HCT116 (cell line): ENCODE measurements at regions not wholly inside any gene's neighbourhood (a gene's known extent, or its start where the extent isn't known, plus 50 kb on each side); places are given as distances from the start of the nearest gene placed in this dataset.

Experiments used
- ATAC-seq: fragments of 200-7000 bp; cut with Tn5 transposase; 2 replicates; pipeline ENCODE4 v1.9.1; 2020; ENCODE audit warnings: mild to moderate bottlenecking, moderate library complexity
- BruUV-seq: library from RNA; stranded (reverse); fragments of 400-500 nt; replicated peaks from 2 replicates; lab custom pipeline; 2021; lab: Mats Ljungman, UMichigan
- CTCF ChIA-PET: fragments of 300-600 bp; sonication (Branson Sonifier 250); formaldehyde crosslinking; loops from one replicate; lab custom pipeline; 2021; ENCODE audit warnings: antibody characterized with exemption; lab: Charles Lee
- POLR2A ChIA-PET: fragments of 300-600, 350-600 bp; sonication (Branson Sonifier 250); formaldehyde crosslinking; loops from one replicate; lab custom pipeline; 2021; ENCODE audit warnings: antibody characterized with exemption; lab: Charles Lee
- RAD21 ChIA-PET, 2 experiments: fragments of 300-600 bp; sonication (Branson Sonifier 250); formaldehyde crosslinking; loops; one replicate each; lab custom pipeline; 2023; ENCODE audit warnings: low total read pairs in 2 of 2; ENCODE audit not compliant: uncharacterized antibody in 2 of 2, unreplicated experiment in 2 of 2, low non-redundant PET in 1 of 2; lab: Charles Lee
- DNase-seq: peaks from one replicate; pipeline ENCODE4 v3.0.0-alpha.2; 2010; ENCODE audit warnings: low read depth, low spot score
- H2AFZ ChIP-seq: fragments of 200-600 bp; shearing (Covaris generic), sonication (generic); 2 replicates; pipeline ENCODE4 v1.6.1; 2017; ENCODE audit warnings: low read depth, mixed run types, mixed read lengths, antibody characterized with exemption, low read length; ENCODE audit not compliant: poor library complexity, severe bottlenecking
- H3K27ac ChIP-seq: 2 replicates; pipeline ENCODE4 v1.5.1; 2012; ENCODE audit warnings: low read depth, low read length
- H3K27me3 ChIP-seq: fragments of 200-600 bp; sonication (generic); 2 replicates; pipeline ENCODE4 v1.6.1; 2016; ENCODE audit warnings: mixed run types, low read length, mixed read lengths; ENCODE audit not compliant: insufficient read depth
- H3K36me3 ChIP-seq, 2 experiments: fragments of 200-500 bp in 1 of 2; fragments of 200-600 bp in 1 of 2; sonication (Bioruptor generic) in 1 of 2; sonication (generic) in 1 of 2; 2 replicates each; pipeline versions ENCODE4 v1.5.1 to v1.6.1; 2014 to 2016; ENCODE audit warnings: low read length in 2 of 2, inconsistent platforms in 1 of 2, mixed read lengths in 1 of 2, mixed run types in 1 of 2; ENCODE audit not compliant: insufficient read depth in 2 of 2, control insufficient read depth in 1 of 2
- H3K4me1 ChIP-seq, 2 experiments: fragments of 200-600 bp in 1 of 2; sonication (generic) in 1 of 2; 2 replicates each; pipeline versions ENCODE4 v1.5.1 to v1.6.1; 2012 to 2017; ENCODE audit warnings: low read length in 2 of 2, inconsistent platforms in 1 of 2, mild to moderate bottlenecking in 1 of 2, mixed read lengths in 1 of 2, mixed run types in 1 of 2, moderate library complexity in 1 of 2; ENCODE audit not compliant: insufficient read depth in 2 of 2, control insufficient read depth in 1 of 2
- H3K4me2 ChIP-seq: fragments of 200-600 bp; sonication (generic); 2 replicates; pipeline ENCODE4 v1.6.1; 2017; ENCODE audit warnings: mixed run types, low read length, mixed read lengths
- H3K4me3 ChIP-seq, 2 experiments: fragments of 200-600 bp in 1 of 2; sonication (generic) in 1 of 2; replicated peaks in 1 of 2; 2 replicates each; pipeline ENCODE4 v1.5.1; 2011 to 2016; ENCODE audit warnings: low read length in 2 of 2, control low read depth in 1 of 2, low read depth in 1 of 2, mild to moderate bottlenecking in 1 of 2, mixed read lengths in 1 of 2, mixed run types in 1 of 2
- H3K79me2 ChIP-seq: fragments of 200-600 bp; sonication (generic); 2 replicates; pipeline ENCODE4 v1.6.1; 2017; ENCODE audit warnings: mild to moderate bottlenecking, mixed run types, low read length, moderate library complexity, mixed read lengths; ENCODE audit not compliant: insufficient read depth
- H3K9ac ChIP-seq: fragments of 200-600 bp; sonication (generic); 2 replicates; pipeline ENCODE4 v1.6.1; 2016; ENCODE audit warnings: low read length, mixed read lengths
- H3K9me2 ChIP-seq: fragments of 200-600 bp; sonication (generic), shearing (Covaris generic); 2 replicates; pipeline ENCODE4 v1.6.1; 2017; ENCODE audit warnings: mixed run types, mild to moderate bottlenecking, moderate library complexity; ENCODE audit not compliant: insufficient read depth
- H3K9me3 ChIP-seq, 2 experiments: fragments of 200-500 bp in 1 of 2; fragments of 200-600 bp in 1 of 2; sonication (Bioruptor generic) in 1 of 2; sonication (generic) in 1 of 2; 2 replicates each; pipeline ENCODE4 v1.6.1; 2014 to 2017; ENCODE audit warnings: low read length in 2 of 2, mixed read lengths in 2 of 2, inconsistent platforms in 1 of 2, low read depth in 1 of 2, mild to moderate bottlenecking in 1 of 2, mixed run types in 1 of 2, moderate library complexity in 1 of 2; ENCODE audit not compliant: control insufficient read depth in 1 of 2, insufficient read depth in 1 of 2
- H4K20me1 ChIP-seq: fragments of 200-600 bp; sonication (generic), shearing (Covaris generic); 2 replicates; pipeline ENCODE4 v1.6.1; 2017; ENCODE audit warnings: mixed run types, mild to moderate bottlenecking, moderate library complexity; ENCODE audit not compliant: insufficient read depth
- CBX3 ChIP-seq: IDR thresholded peaks from 2 replicates; pipeline ENCODE4 v1.6.1; 2012; ENCODE audit warnings: low read depth
- CEBPB ChIP-seq: IDR thresholded peaks from 2 replicates; pipeline ENCODE4 v1.6.1; 2012; ENCODE audit warnings: low read depth
- EGR1 ChIP-seq: IDR thresholded peaks from 2 replicates; pipeline ENCODE4 v1.6.1; 2012; ENCODE audit warnings: low read depth
- ELF1 ChIP-seq: IDR thresholded peaks from 2 replicates; pipeline ENCODE4 v1.6.1; 2012; ENCODE audit warnings: low read depth, borderline replicate concordance
- EZH2 ChIP-seq: fragments of 200-600 bp; sonication (generic); IDR thresholded peaks from 2 replicates; pipeline ENCODE4 v1.6.1; 2017; ENCODE audit warnings: antibody characterized with exemption, mixed run types
- EZH2phosphoT487 ChIP-seq: fragments of 200-600 bp; IDR thresholded peaks from 2 replicates; pipeline ENCODE4 v1.6.1; 2018; ENCODE audit warnings: antibody characterized with exemption, borderline replicate concordance
- FOSL1 ChIP-seq: IDR thresholded peaks from 2 replicates; pipeline ENCODE4 v1.6.1; 2012; ENCODE audit warnings: low read depth
- JUND ChIP-seq: IDR thresholded peaks from 2 replicates; pipeline ENCODE4 v1.6.1; 2012
- POLR2A ChIP-seq: IDR thresholded peaks from 2 replicates; pipeline ENCODE4 v1.7.0; 2011; ENCODE audit warnings: borderline replicate concordance; ENCODE audit not compliant: insufficient read depth, insufficient read length; ENCODE audit errors: extremely low read depth
- POLR2AphosphoS5 ChIP-seq: IDR thresholded peaks from 2 replicates; pipeline ENCODE4 v1.6.1; 2011; ENCODE audit warnings: mild to moderate bottlenecking, low read depth, low read length, moderate library complexity
- RAD21 ChIP-seq: IDR thresholded peaks from 2 replicates; pipeline ENCODE4 v1.6.1; 2012; ENCODE audit warnings: low read depth, mild to moderate bottlenecking
- SIN3A ChIP-seq: IDR thresholded peaks from 2 replicates; pipeline ENCODE4 v1.6.1; 2012; ENCODE audit warnings: low read depth
- SP1 ChIP-seq: IDR thresholded peaks from 2 replicates; pipeline ENCODE4 v1.6.1; 2012; ENCODE audit warnings: low read depth
- YY1 ChIP-seq: IDR thresholded peaks from 2 replicates; pipeline ENCODE4 v1.6.1; 2011; ENCODE audit warnings: low read length, low read depth, moderate library complexity, mild to moderate bottlenecking; ENCODE audit not compliant: insufficient replicate concordance; ENCODE audit errors: extremely low read depth
- ZFX ChIP-seq: fragments of 450-650 bp; IDR thresholded peaks from 2 replicates; pipeline ENCODE4 v1.6.1; 2017
- intact Hi-C: fragments of 100-400 bp; cut with micrococcal nuclease; formaldehyde crosslinking; loops from 2 replicates; pipeline ENCODE4 v1.10.0; 2022
- TF ChIP-seq, protein P1 (sequence below): IDR thresholded peaks from 2 replicates; pipeline ENCODE4 v1.6.1; 2011; ENCODE audit warnings: mild to moderate bottlenecking, low read length, moderate library complexity; ENCODE audit not compliant: insufficient replicate concordance; ENCODE audit errors: extremely low read depth
- TF ChIP-seq, protein P2 (sequence below), 3 experiments: fragments of 200-600 bp in 1 of 3; sonication (generic) in 1 of 3; IDR thresholded peaks in 2 of 3; conservative IDR thresholded peaks in 1 of 3; 2 replicates each; pipeline ENCODE4 v1.5.1; 2012 to 2017; ENCODE audit warnings: low read depth in 2 of 3, low read length in 2 of 3, antibody characterized with exemption in 1 of 3, borderline replicate concordance in 1 of 3, control low read depth in 1 of 3, mild to moderate bottlenecking in 1 of 3, mixed read lengths in 1 of 3, mixed run types in 1 of 3, moderate library complexity in 1 of 3; ENCODE audit not compliant: insufficient read depth in 1 of 3
- TF ChIP-seq, protein P3 (sequence below): IDR thresholded peaks from 2 replicates; pipeline ENCODE4 v1.6.1; 2012
- TF ChIP-seq, protein P4 (sequence below): IDR thresholded peaks from 2 replicates; pipeline ENCODE4 v1.6.1; 2012
- TF ChIP-seq, protein P5 (sequence below): IDR thresholded peaks from 2 replicates; pipeline ENCODE4 v1.6.1; 2012; ENCODE audit warnings: low read depth

DNA sequence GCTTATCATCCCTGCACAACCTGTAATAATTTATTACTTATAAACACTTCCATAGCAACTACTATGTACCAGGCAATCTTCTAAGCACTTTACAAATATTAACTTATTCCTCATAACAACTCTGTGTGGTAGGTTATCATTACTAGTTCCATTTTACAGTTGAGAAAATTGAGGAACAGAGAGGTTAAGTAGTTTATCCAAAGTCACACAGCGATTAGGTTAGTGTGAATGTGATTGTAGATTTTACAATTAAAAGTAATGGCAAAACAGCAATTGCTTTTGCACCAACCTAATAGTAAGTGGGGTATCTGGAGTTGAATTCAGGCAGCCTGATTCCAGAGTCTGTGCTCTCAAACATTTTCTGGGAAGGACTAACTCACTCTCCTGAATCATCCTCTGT lies 348.9 kb downstream of the NKX6-1 start:
- Histone ChIP-seq H3K9me2 (no peaks in the 10 kb centered on the region), H3K27me3 (no peaks in the 10 kb centered on the region), H4K20me1 (no peaks in the 10 kb centered on the region), H3K9me3 (no peaks in the 10 kb centered on the region), H3K4me3 (no peak overlapping the region), H3K9ac (no peak overlapping the region), H2AFZ (no peak overlapping the region), H3K36me3 (no peaks in the 10 kb centered on the region), H3K4me2 (no peak overlapping the region), H3K79me2 (no peaks in the 10 kb centered on the region), H3K27ac (no peak overlapping the region), H3K4me1 (no peaks in the 10 kb centered on the region)
- CTCF ChIA-PET = no interaction called here
- intact Hi-C loops = loop anchor here (10.0 kb wide), 1 partner anchor 355 kb away; no protein-coding TSS in a partner anchor
- no TSS peak for BruUV-seq
- no peak for ATAC-seq
- no peak for DNase-seq
- POLR2A ChIA-PET = no interaction called here
- TF ChIP-seq, protein P1, sequence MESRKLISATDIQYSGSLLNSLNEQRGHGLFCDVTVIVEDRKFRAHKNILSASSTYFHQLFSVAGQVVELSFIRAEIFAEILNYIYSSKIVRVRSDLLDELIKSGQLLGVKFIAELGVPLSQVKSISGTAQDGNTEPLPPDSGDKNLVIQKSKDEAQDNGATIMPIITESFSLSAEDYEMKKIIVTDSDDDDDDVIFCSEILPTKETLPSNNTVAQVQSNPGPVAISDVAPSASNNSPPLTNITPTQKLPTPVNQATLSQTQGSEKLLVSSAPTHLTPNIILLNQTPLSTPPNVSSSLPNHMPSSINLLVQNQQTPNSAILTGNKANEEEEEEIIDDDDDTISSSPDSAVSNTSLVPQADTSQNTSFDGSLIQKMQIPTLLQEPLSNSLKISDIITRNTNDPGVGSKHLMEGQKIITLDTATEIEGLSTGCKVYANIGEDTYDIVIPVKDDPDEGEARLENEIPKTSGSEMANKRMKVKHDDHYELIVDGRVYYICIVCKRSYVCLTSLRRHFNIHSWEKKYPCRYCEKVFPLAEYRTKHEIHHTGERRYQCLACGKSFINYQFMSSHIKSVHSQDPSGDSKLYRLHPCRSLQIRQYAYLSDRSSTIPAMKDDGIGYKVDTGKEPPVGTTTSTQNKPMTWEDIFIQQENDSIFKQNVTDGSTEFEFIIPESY = no peak
- no peak for TF ChIP-seq CEBPB
- no peak for TF ChIP-seq EZH2
- TF ChIP-seq, protein P2, sequence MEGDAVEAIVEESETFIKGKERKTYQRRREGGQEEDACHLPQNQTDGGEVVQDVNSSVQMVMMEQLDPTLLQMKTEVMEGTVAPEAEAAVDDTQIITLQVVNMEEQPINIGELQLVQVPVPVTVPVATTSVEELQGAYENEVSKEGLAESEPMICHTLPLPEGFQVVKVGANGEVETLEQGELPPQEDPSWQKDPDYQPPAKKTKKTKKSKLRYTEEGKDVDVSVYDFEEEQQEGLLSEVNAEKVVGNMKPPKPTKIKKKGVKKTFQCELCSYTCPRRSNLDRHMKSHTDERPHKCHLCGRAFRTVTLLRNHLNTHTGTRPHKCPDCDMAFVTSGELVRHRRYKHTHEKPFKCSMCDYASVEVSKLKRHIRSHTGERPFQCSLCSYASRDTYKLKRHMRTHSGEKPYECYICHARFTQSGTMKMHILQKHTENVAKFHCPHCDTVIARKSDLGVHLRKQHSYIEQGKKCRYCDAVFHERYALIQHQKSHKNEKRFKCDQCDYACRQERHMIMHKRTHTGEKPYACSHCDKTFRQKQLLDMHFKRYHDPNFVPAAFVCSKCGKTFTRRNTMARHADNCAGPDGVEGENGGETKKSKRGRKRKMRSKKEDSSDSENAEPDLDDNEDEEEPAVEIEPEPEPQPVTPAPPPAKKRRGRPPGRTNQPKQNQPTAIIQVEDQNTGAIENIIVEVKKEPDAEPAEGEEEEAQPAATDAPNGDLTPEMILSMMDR (IDR thresholded peaks at IDR 0.05 in 2 of 3, conservative IDR thresholded peaks at IDR 0.05 in 1 of 3; ENCODE audit: borderline replicate concordance in 1 of 3, insufficient read depth in 1 of 3, low read depth in 2 of 3, low read length in 2 of 3) = no peak
- no peak for TF ChIP-seq FOSL1
- no peak for TF ChIP-seq ELF1
- no peak for TF ChIP-seq EGR1
- TF ChIP-seq, protein P3, sequence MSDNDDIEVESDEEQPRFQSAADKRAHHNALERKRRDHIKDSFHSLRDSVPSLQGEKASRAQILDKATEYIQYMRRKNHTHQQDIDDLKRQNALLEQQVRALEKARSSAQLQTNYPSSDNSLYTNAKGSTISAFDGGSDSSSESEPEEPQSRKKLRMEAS = no peak
- no peak for TF ChIP-seq EZH2phosphoT487
- no peak for TF ChIP-seq SIN3A
- TF ChIP-seq, protein P4, sequence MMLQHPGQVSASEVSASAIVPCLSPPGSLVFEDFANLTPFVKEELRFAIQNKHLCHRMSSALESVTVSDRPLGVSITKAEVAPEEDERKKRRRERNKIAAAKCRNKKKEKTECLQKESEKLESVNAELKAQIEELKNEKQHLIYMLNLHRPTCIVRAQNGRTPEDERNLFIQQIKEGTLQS = no peak
- TF ChIP-seq, protein P5, sequence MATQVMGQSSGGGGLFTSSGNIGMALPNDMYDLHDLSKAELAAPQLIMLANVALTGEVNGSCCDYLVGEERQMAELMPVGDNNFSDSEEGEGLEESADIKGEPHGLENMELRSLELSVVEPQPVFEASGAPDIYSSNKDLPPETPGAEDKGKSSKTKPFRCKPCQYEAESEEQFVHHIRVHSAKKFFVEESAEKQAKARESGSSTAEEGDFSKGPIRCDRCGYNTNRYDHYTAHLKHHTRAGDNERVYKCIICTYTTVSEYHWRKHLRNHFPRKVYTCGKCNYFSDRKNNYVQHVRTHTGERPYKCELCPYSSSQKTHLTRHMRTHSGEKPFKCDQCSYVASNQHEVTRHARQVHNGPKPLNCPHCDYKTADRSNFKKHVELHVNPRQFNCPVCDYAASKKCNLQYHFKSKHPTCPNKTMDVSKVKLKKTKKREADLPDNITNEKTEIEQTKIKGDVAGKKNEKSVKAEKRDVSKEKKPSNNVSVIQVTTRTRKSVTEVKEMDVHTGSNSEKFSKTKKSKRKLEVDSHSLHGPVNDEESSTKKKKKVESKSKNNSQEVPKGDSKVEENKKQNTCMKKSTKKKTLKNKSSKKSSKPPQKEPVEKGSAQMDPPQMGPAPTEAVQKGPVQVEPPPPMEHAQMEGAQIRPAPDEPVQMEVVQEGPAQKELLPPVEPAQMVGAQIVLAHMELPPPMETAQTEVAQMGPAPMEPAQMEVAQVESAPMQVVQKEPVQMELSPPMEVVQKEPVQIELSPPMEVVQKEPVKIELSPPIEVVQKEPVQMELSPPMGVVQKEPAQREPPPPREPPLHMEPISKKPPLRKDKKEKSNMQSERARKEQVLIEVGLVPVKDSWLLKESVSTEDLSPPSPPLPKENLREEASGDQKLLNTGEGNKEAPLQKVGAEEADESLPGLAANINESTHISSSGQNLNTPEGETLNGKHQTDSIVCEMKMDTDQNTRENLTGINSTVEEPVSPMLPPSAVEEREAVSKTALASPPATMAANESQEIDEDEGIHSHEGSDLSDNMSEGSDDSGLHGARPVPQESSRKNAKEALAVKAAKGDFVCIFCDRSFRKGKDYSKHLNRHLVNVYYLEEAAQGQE = no peak
- no peak for TF ChIP-seq JUND
- TF ChIP-seq SP1 = no peak
- no peak for TF ChIP-seq RAD21
- no peak for TF ChIP-seq CBX3
- no peak for TF ChIP-seq YY1
- no peak for TF ChIP-seq POLR2AphosphoS5
- TF ChIP-seq ZFX = no peak
- TF ChIP-seq POLR2A = no peak
- RAD21 ChIA-PET = no interaction called here
